ENCODE measurements at regions not wholly inside any gene's neighbourhood (a gene's known extent, or its start where the extent isn't known, plus 50 kb on each side); places are given as distances from the start of the nearest gene placed in this dataset.

- DNase-seq: no peak
Observed at GRCh38 chr5:175021841-175022625, 297.7 kb downstream of the MSX2 start.

- DNase-seq: no peak
Observed at GRCh38 chr5:175021321-175021720, 296.9 kb downstream of the MSX2 start.

GRCh38 chr5:175015028-175015685 lies 290.8 kb downstream of the MSX2 start:
- no peak for DNase-seq

GRCh38 chr5:175013251-175013650 lies 288.9 kb downstream of the MSX2 start:
- DNase-seq: no peak

- no peak for DNase-seq
Observed at GRCh38 chr5:175012267-175012666, 287.9 kb downstream of the MSX2 start.

- no peak for DNase-seq
Observed at GRCh38 chr5:175003531-175003930, 279.1 kb downstream of the MSX2 start.

- DNase-seq: no peak
Observed at GRCh38 chr5:175001876-175002645, 277.7 kb downstream of the MSX2 start.

- DNase-seq: no peak
Observed at GRCh38 chr5:175001311-175001710, 276.9 kb downstream of the MSX2 start.

- DNase-seq: no peak
Observed at GRCh38 chr5:174999581-174999980, 275.2 kb downstream of the MSX2 start.

- DNase-seq: no peak
Observed at GRCh38 chr5:174998131-174998730, 273.8 kb downstream of the MSX2 start.

- no peak for DNase-seq
Observed at GRCh38 chr5:174997688-174998087, 273.3 kb downstream of the MSX2 start.

- DNase-seq: no peak
Observed at GRCh38 chr5:174996941-174997340, 272.6 kb downstream of the MSX2 start.

GRCh38 chr5:174995827-174996226 lies 271.4 kb downstream of the MSX2 start:
- DNase-seq: no peak

- DNase-seq: no peak
Observed at GRCh38 chr5:174991847-174992246, 267.5 kb downstream of the MSX2 start.

GRCh38 chr5:174990909-174991308 lies 266.5 kb downstream of the MSX2 start:
- DNase-seq: no peak

- DNase-seq: no peak
Observed at GRCh38 chr5:174987443-174988012, 263.1 kb downstream of the MSX2 start.

- DNase-seq: no peak
Observed at GRCh38 chr5:174984863-174985262, 260.5 kb downstream of the MSX2 start.

GRCh38 chr5:174982485-174982884 lies 258.1 kb downstream of the MSX2 start:
- no peak for DNase-seq

GRCh38 chr5:174981416-174981815 lies 257.0 kb downstream of the MSX2 start:
- no peak for DNase-seq

GRCh38 chr5:174980952-174981351 lies 256.6 kb downstream of the MSX2 start:
- DNase-seq: no peak

GRCh38 chr5:174972291-174972690 lies 247.9 kb downstream of the MSX2 start:
- DNase-seq: peak; percentile 84

- DNase-seq: no peak
Observed at GRCh38 chr5:174971210-174971609, 246.8 kb downstream of the MSX2 start.

- DNase-seq: no peak
Observed at GRCh38 chr5:174970502-174970901, 246.1 kb downstream of the MSX2 start.

Data from NCI-H510A treated with DMSO at 0.1 percent for 48 hours (cell line).